H7 (cell line): ENCODE measurements at regions not wholly inside any gene's neighbourhood (a gene's known extent, or its start where the extent isn't known, plus 50 kb on each side); places are given as distances from the start of the nearest gene placed in this dataset.
"Not testable (repeated sequence)": the region's sequence is repeated elsewhere in the genome, so short reads cannot be mapped to it uniquely, and the experiment has no call there.

Experiments
- DNase-seq: peaks from one replicate; pipeline ENCODE4 v3.0.0; 2012
- H3K27me3 ChIP-seq: 2 replicates; pipeline ENCODE4 v1.6.0; 2011; ENCODE audit warnings: mild to moderate bottlenecking, low read length; ENCODE audit not compliant: control insufficient read depth, insufficient read depth
- H3K36me3 ChIP-seq: replicated peaks from 2 replicates; pipeline ENCODE4 v1.5.1; 2011; ENCODE audit warnings: low read length; ENCODE audit not compliant: control insufficient read depth, insufficient read depth
- H3K4me3 ChIP-seq: 2 replicates; pipeline ENCODE4 v1.5.1; 2011; ENCODE audit warnings: low read depth, mild to moderate bottlenecking, control low read depth, low read length, moderate library complexity; ENCODE audit not compliant: insufficient read depth

GRCh38 chr6:85128256-85128655 is 321.6 kb upstream of the NT5E start:
- not testable (repeated sequence) for DNase-seq, H3K4me3 ChIP-seq, H3K27me3 ChIP-seq, H3K36me3 ChIP-seq

DNA sequence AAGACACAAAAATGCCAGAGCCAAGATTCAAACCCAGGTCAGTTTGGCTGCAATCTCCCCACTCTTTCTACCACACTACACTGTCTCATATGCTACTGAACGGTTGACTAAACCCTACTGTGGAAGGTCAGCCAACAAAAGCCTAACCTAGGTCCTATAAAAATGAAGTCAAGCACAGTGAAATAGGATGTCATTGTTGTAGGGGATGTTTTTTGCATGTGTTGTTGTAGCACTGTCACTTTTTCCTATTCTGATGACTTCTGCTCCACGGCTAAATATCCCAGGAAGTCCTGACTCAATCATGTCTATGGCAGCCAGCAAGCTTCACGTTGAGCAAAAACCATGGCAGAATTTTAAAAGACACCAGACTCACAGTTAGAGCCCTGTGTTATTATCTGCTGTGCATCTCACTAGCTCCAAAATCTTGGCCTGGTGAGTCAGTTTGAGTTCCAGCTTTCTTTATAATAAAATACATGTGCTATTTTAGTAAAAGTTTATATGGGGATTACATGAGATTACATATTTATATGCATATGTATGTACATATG is 322.1 kb upstream of the NT5E start:
- no peak for DNase-seq
- Histone ChIP-seq H3K36me3 (no peaks in the 10 kb centered on the region), H3K27me3 (no peaks in the 10 kb centered on the region; the same call in 1 of the 2 replicates), H3K4me3 (no peak overlapping the region)

- DNase-seq: no peak
- Histone ChIP-seq H3K27me3 (no peaks in the 10 kb centered on the region; the same call in 1 of the 2 replicates), H3K4me3 (no peak overlapping the region), H3K36me3 (no peaks in the 10 kb centered on the region)
These were observed 322.8 kb upstream of the NT5E start for GRCh38 chr6:85127168-85127498.

GRCh38 chr6:85126485-85127167 is 323.3 kb upstream of the NT5E start:
- no peaks in the 10 kb centered on the region for H3K36me3 ChIP-seq
- H3K4me3 ChIP-seq: peak overlapping the region; percentile 28
- peak; percentile 27 for DNase-seq
- H3K27me3 ChIP-seq: no peaks in the 10 kb centered on the region; the same call in 1 of the 2 replicates

DNA sequence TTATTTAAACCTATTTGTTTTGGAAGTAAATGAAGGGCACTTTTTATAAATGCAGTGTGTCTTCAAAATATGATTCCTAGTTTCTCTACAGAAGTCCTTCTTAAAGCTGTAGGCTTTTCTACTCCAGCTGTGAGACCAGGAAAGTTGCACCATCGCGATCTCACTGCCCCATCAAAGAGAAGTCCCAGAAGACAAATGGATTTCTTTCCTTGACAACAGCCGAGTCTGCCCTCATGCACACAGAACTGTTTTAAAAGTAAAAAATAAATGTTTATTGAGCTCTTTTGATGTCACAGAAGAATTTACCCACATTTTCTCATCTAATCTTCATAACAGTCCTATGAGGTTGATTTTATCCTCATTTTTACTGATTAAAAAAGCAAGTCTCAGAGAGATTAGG is 324.4 kb upstream of the NT5E start:
- Histone ChIP-seq H3K36me3 (no peaks in the 10 kb centered on the region), H3K4me3 (no peak overlapping the region), H3K27me3 (no peaks in the 10 kb centered on the region; the same call in 1 of the 2 replicates)
- DNase-seq: no peak

GRCh38 chr6:85124472-85125354 is 325.2 kb upstream of the NT5E start:
- Histone ChIP-seq H3K27me3 (no peaks in the 10 kb centered on the region; the same call in 1 of the 2 replicates), H3K4me3 (no peak overlapping the region), H3K36me3 (no peaks in the 10 kb centered on the region)
- DNase-seq: no peak

GRCh38 chr6:85121158-85121557 is 328.7 kb upstream of the NT5E start:
- no peaks in the 10 kb centered on the region for H3K36me3 ChIP-seq
- H3K27me3 ChIP-seq: no peaks in the 10 kb centered on the region; the same call in 1 of the 2 replicates
- DNase-seq: no peak
- H3K4me3 ChIP-seq: no peak overlapping the region

DNA sequence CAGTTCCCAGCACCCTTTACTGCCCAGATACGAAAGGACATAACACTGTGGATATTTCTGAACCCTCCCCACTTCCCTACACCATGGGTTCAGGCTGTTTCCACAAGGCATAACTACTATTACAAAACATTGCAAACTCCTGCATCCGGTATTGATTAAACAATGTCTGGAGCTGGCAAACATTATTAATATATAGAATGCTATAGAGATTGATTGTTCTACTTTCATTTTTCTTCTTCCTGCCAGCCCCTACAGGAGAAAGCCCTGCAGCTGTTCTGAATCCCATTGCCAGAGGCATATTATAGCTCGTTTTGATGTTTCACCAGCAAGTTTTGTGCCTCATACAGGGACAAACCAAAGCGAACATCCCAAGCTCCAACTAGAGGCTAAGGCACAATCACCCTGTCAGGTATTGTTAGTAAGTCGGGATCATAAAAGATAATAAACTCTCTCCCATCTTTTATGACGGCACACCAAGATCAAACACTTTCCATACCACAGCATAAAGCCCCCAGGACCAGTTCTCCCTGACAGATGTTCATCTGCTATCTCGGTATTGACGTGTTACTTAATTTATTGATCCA is 331.1 kb upstream of the NT5E start:
- H3K36me3 ChIP-seq: no peaks in the 10 kb centered on the region
- H3K27me3 ChIP-seq: no peaks in the 10 kb centered on the region
- H3K4me3 ChIP-seq: no peak overlapping the region
- DNase-seq: no peak

- DNase-seq: no peak
- Histone ChIP-seq H3K4me3 (no peak overlapping the region), H3K36me3 (no peaks in the 10 kb centered on the region), H3K27me3 (no peaks in the 10 kb centered on the region)
These were observed 331.6 kb upstream of the NT5E start for GRCh38 chr6:85118233-85118632.

- Histone ChIP-seq H3K4me3 (no peak overlapping the region), H3K27me3 (no peaks in the 10 kb centered on the region), H3K36me3 (no peaks in the 10 kb centered on the region)
- DNase-seq: no peak
These were observed 333.4 kb upstream of the NT5E start for GRCh38 chr6:85116475-85116874.

- H3K36me3 ChIP-seq: no peaks in the 10 kb centered on the region
- DNase-seq: no peak
- no peak overlapping the region for H3K4me3 ChIP-seq
- no peaks in the 10 kb centered on the region for H3K27me3 ChIP-seq
These were observed 334.0 kb upstream of the NT5E start for GRCh38 chr6:85115876-85116275.

GRCh38 chr6:85115376-85115775 is 334.5 kb upstream of the NT5E start:
- no peaks in the 10 kb centered on the region for H3K27me3 ChIP-seq
- no peaks in the 10 kb centered on the region for H3K36me3 ChIP-seq
- no peak overlapping the region for H3K4me3 ChIP-seq
- no peak for DNase-seq

GRCh38 chr6:85114581-85114935 is 335.3 kb upstream of the NT5E start:
- H3K4me3 ChIP-seq: no peak overlapping the region

DNA sequence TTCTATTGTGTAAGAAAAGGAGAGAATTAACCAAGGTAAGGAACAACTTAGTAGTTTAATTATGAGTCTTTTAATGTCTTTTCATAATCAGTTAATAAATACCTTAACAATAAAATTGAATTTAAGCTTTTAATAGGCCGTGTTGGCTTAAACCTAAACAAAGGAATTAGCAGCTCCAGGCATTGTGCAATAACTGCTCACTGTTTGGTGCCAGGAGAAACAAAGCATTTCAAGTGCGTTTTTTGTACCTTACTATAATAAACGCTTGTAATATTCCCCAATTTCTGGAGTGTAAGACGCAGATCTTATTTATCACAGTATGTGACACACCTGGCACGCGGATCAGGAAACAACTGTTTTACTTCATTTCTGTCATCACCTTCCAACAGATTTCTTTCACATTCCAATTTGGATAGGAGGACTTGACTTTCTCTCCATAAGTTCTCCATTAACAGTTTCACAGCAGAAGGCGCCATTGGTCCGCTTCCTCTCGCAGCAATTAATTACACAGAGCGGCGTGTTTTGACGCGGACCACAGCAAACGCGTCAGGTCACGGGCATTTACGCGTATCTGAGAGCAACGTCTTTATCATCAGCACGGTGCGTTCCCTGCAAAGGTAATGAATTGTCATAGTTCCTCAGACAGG is 335.8 kb upstream of the NT5E start:
- no peak for DNase-seq
- Histone ChIP-seq H3K27me3 (no peaks in the 10 kb centered on the region), H3K36me3 (no peaks in the 10 kb centered on the region), H3K4me3 (no peak overlapping the region)

More at GRCh38 chr6:85114581-85114935, 335.3 kb upstream of the NT5E start:
- Histone ChIP-seq H3K27me3 (no peaks in the 10 kb centered on the region), H3K36me3 (no peaks in the 10 kb centered on the region)
- DNase-seq: no peak
